ENCODE measurements at regions not wholly inside any gene's neighbourhood (a gene's known extent, or its start where the extent isn't known, plus 50 kb on each side); places are given as distances from the start of the nearest gene placed in this dataset.
"Not testable (repeated sequence)": the region's sequence is repeated elsewhere in the genome, so short reads cannot be mapped to it uniquely, and the experiment has no call there.

- Mint-ChIP-seq H3K9me3 (no peaks in the 10 kb centered on the region), H3K4me1 (ENCODE audit: low read depth in 2 of 2) (no peaks in the 10 kb centered on the region), H3K27me3 (peaks cover 2 to 7% of the 10 kb centered on the region in 2 donors), H3K36me3 (no peaks in the 10 kb centered on the region), H3K4me3 (no peak overlapping the region), H3K27ac (no peak overlapping the region)
- ATAC-seq (no peak), DNase-seq (ENCODE audit: low spot score) (no peak)
These were observed 150.4 kb upstream of the FAR2 start for GRCh38 chr12:28998662-28999120.

GRCh38 chr12:29004066-29004935, 144.8 kb upstream of the FAR2 start:
- no peaks in the 10 kb centered on the region for H3K9me3 Mint-ChIP-seq
- no peaks in the 10 kb centered on the region for H3K36me3 Mint-ChIP-seq
- H3K4me1 Mint-ChIP-seq (ENCODE audit: low read depth in 2 of 2): no peaks in the 10 kb centered on the region
- no peak for DNase-seq (ENCODE audit: low spot score)
- peaks cover 5 to 12% of the 10 kb centered on the region in 2 donors for H3K27me3 Mint-ChIP-seq
- H3K27ac Mint-ChIP-seq: no peak overlapping the region
- H3K4me3 Mint-ChIP-seq: no peak overlapping the region
- no peak for ATAC-seq

GRCh38 chr12:29004936-29005304, 144.2 kb upstream of the FAR2 start:
- Mint-ChIP-seq H3K36me3 (no peaks in the 10 kb centered on the region), H3K27ac (no peak overlapping the region), H3K9me3 (no peaks in the 10 kb centered on the region), H3K27me3 (peaks cover 5 to 17% of the 10 kb centered on the region in 2 donors), H3K4me3 (no peak overlapping the region), H3K4me1 (ENCODE audit: low read depth in 2 of 2) (no peaks in the 10 kb centered on the region)
- no peak for DNase-seq (ENCODE audit: low spot score)
- ATAC-seq: no peak

- Mint-ChIP-seq H3K36me3 (no peaks in the 10 kb centered on the region), H3K27me3 (peaks cover 2 to 11% of the 10 kb centered on the region in 2 donors), H3K27ac (no peak overlapping the region), H3K9me3 (no peaks in the 10 kb centered on the region), H3K4me3 (no peak overlapping the region), H3K4me1 (ENCODE audit: low read depth in 2 of 2) (no peaks in the 10 kb centered on the region)
- ATAC-seq (no peak), DNase-seq (ENCODE audit: low spot score) (no peak)
These were observed 140.3 kb upstream of the FAR2 start for GRCh38 chr12:29008786-29009185.

- ATAC-seq: peak in 1 of 2 donors; percentile 58
- no peaks in the 10 kb centered on the region for H3K9me3 Mint-ChIP-seq
These were observed 136.4 kb upstream of the FAR2 start for GRCh38 chr12:29012673-29013072.

GRCh38 chr12:29017532-29017931, 131.5 kb upstream of the FAR2 start:
- H3K4me1 Mint-ChIP-seq (ENCODE audit: low read depth in 2 of 2); H3K27me3 Mint-ChIP-seq; H3K4me3 Mint-ChIP-seq; H3K27ac Mint-ChIP-seq; H3K36me3 Mint-ChIP-seq; ATAC-seq; H3K9me3 Mint-ChIP-seq; DNase-seq (ENCODE audit: low spot score): not testable (repeated sequence)

More at GRCh38 chr12:29012673-29013072, 136.4 kb upstream of the FAR2 start:
- H3K36me3 Mint-ChIP-seq: no peaks in the 10 kb centered on the region
- H3K27ac Mint-ChIP-seq: no peak overlapping the region
- H3K27me3 Mint-ChIP-seq: peaks cover 0 to 6% of the 10 kb centered on the region in 2 donors
- DNase-seq (ENCODE audit: low spot score): no peak
- H3K4me1 Mint-ChIP-seq (ENCODE audit: low read depth in 2 of 2): no peaks in the 10 kb centered on the region
- H3K4me3 Mint-ChIP-seq: no peak overlapping the region

- no peak for ATAC-seq
- H3K27me3 Mint-ChIP-seq: peaks cover under 1 to 14% of the 10 kb centered on the region in 2 donors
- H3K36me3 Mint-ChIP-seq: no peaks in the 10 kb centered on the region
- DNase-seq (ENCODE audit: low spot score): no peak
- no peaks in the 10 kb centered on the region for H3K9me3 Mint-ChIP-seq
- no peak overlapping the region for H3K27ac Mint-ChIP-seq
- H3K4me1 Mint-ChIP-seq (ENCODE audit: low read depth in 2 of 2): no peaks in the 10 kb centered on the region
- no peak overlapping the region for H3K4me3 Mint-ChIP-seq
These were observed 125.5 kb upstream of the FAR2 start for GRCh38 chr12:29023436-29024076.

- ATAC-seq (no peak), DNase-seq (ENCODE audit: low spot score) (no peak)
- no peaks in the 10 kb centered on the region for H3K9me3 Mint-ChIP-seq
- H3K4me3 Mint-ChIP-seq: no peak overlapping the region
- no peaks in the 10 kb centered on the region for H3K36me3 Mint-ChIP-seq
- no peak overlapping the region for H3K27ac Mint-ChIP-seq
- no peaks in the 10 kb centered on the region for H3K4me1 Mint-ChIP-seq (ENCODE audit: low read depth in 2 of 2)
- H3K27me3 Mint-ChIP-seq: peaks cover 5 to 20% of the 10 kb centered on the region in 2 donors
These were observed 125.0 kb upstream of the FAR2 start for GRCh38 chr12:29024117-29024516.

- no peaks in the 10 kb centered on the region for H3K36me3 Mint-ChIP-seq
- H3K27ac Mint-ChIP-seq: no peak overlapping the region
- H3K27me3 Mint-ChIP-seq: peaks cover 9 to 31% of the 10 kb centered on the region in 2 donors
- no peak for DNase-seq (ENCODE audit: low spot score)
- no peaks in the 10 kb centered on the region for H3K4me1 Mint-ChIP-seq (ENCODE audit: low read depth in 2 of 2)
- no peak for ATAC-seq
- no peak overlapping the region for H3K4me3 Mint-ChIP-seq
- no peaks in the 10 kb centered on the region for H3K9me3 Mint-ChIP-seq
These were observed 123.1 kb upstream of the FAR2 start for GRCh38 chr12:29025937-29026336.

- ATAC-seq (no peak), DNase-seq (ENCODE audit: low spot score) (no peak)
- Mint-ChIP-seq H3K4me3 (no peak overlapping the region), H3K36me3 (no peaks in the 10 kb centered on the region), H3K4me1 (ENCODE audit: low read depth in 2 of 2) (no peaks in the 10 kb centered on the region), H3K27me3 (peaks cover 9 to 27% of the 10 kb centered on the region in 2 donors), H3K27ac (no peak overlapping the region), H3K9me3 (no peaks in the 10 kb centered on the region)
These were observed 122.7 kb upstream of the FAR2 start for GRCh38 chr12:29026419-29026818.

- not testable (repeated sequence) for H3K9me3 Mint-ChIP-seq, H3K36me3 Mint-ChIP-seq
- H3K27me3 Mint-ChIP-seq: peaks cover 16 to 35% of the 10 kb centered on the region in 2 donors
These were observed 119.6 kb upstream of the FAR2 start for GRCh38 chr12:29029484-29029883.

GRCh38 chr12:29030006-29030405, 119.1 kb upstream of the FAR2 start:
- no peak for ATAC-seq
- Mint-ChIP-seq H3K27ac (no peak overlapping the region), H3K9me3 (no peaks in the 10 kb centered on the region), H3K36me3 (no peaks in the 10 kb centered on the region), H3K27me3 (peaks cover 16 to 35% of the 10 kb centered on the region in 2 donors), H3K4me3 (no peak overlapping the region), H3K4me1 (ENCODE audit: low read depth in 2 of 2) (no peaks in the 10 kb centered on the region)
- no peak for DNase-seq (ENCODE audit: low spot score)

More at GRCh38 chr12:29029484-29029883, 119.6 kb upstream of the FAR2 start:
- H3K4me3 Mint-ChIP-seq; DNase-seq (ENCODE audit: low spot score); ATAC-seq; H3K27ac Mint-ChIP-seq; H3K4me1 Mint-ChIP-seq (ENCODE audit: low read depth in 2 of 2): not testable (repeated sequence)

- DNase-seq (ENCODE audit: low spot score) (no peak), ATAC-seq (no peak)
- Mint-ChIP-seq H3K27ac (no peak overlapping the region), H3K4me3 (no peak overlapping the region), H3K4me1 (ENCODE audit: low read depth in 2 of 2) (no peaks in the 10 kb centered on the region), H3K9me3 (no peaks in the 10 kb centered on the region), H3K36me3 (no peaks in the 10 kb centered on the region), H3K27me3 (peaks cover 16 to 39% of the 10 kb centered on the region in 2 donors)
These were observed 116.6 kb upstream of the FAR2 start for GRCh38 chr12:29032446-29032845.

- H3K36me3 Mint-ChIP-seq: no peaks in the 10 kb centered on the region
- ATAC-seq (no peak), DNase-seq (ENCODE audit: low spot score) (no peak)
- H3K4me3 Mint-ChIP-seq: no peak overlapping the region
- no peaks in the 10 kb centered on the region for H3K4me1 Mint-ChIP-seq (ENCODE audit: low read depth in 2 of 2)
- no peaks in the 10 kb centered on the region for H3K9me3 Mint-ChIP-seq
- no peak overlapping the region for H3K27ac Mint-ChIP-seq
- peaks cover 16 to 37% of the 10 kb centered on the region in 2 donors for H3K27me3 Mint-ChIP-seq
These were observed 115.6 kb upstream of the FAR2 start for GRCh38 chr12:29033519-29033918.
